CD1c-positive myeloid dendritic cell (primary cell): ENCODE measurements at regions not wholly inside any gene's neighbourhood (a gene's known extent, or its start where the extent isn't known, plus 50 kb on each side); places are given as distances from the start of the nearest gene placed in this dataset.
"Not testable (repeated sequence)": the region's sequence is repeated elsewhere in the genome, so short reads cannot be mapped to it uniquely, and the experiment has no call there.

ENCODE experiments used
- DNase-seq: peaks from one replicate; pipeline ENCODE4 v3.0.0-alpha.2; 2016; ENCODE audit errors: extremely low spot score

- DNase-seq, result no peak
These were observed 204.8 kb upstream of the SESN3 start for GRCh38 chr11:95435628-95436353.

GRCh38 chr11:95435192-95435591 is 204.2 kb upstream of the SESN3 start:
- DNase-seq, result no peak

- no peak for DNase-seq
These were observed 203.6 kb upstream of the SESN3 start for GRCh38 chr11:95434489-95435057.

DNA sequence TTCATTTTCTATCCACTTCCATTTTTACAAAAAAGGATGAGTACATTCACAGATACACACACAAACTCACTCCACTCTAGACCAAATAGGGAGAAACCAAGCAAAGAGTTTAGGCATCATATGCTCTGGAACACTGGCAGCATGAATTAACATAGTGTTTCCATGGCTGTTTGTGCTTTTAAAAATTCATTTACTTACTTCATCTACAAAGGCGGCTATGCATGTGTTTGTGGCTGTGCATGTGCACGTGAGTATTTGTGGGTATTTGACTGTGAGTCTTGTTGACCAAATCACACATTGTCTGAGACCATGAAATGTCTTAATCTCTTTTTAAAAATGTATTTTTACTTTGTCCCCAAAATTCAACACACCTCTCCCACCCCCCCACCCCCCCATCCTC is 203.0 kb upstream of the SESN3 start:
- DNase-seq, result no peak

GRCh38 chr11:95432714-95433503 is 201.9 kb upstream of the SESN3 start:
- DNase-seq, result no peak

- DNase-seq, result no peak
These were observed 198.4 kb upstream of the SESN3 start for GRCh38 chr11:95429376-95429907.

- no peak for DNase-seq
These were observed 195.9 kb upstream of the SESN3 start for GRCh38 chr11:95426823-95427462.

DNA sequence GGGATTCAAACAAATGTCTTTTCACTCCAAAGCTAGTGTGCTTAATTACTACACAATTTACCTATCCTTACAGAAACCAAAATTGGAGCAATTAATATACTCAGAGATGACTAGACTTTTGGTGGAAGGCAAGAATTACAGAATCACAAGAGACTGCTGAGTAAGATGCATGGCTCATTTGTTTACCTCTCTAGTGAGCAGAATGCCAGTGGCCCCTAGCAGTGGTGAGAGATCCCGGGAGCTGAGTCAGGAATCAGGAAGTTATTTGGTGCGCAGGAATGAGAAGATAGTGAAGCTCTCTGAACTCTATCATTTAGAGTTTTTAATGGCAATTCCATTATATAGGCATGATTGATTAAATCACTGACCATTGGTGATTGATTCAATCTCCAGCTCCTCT is 188.9 kb upstream of the SESN3 start:
- DNase-seq, result no peak

DNA sequence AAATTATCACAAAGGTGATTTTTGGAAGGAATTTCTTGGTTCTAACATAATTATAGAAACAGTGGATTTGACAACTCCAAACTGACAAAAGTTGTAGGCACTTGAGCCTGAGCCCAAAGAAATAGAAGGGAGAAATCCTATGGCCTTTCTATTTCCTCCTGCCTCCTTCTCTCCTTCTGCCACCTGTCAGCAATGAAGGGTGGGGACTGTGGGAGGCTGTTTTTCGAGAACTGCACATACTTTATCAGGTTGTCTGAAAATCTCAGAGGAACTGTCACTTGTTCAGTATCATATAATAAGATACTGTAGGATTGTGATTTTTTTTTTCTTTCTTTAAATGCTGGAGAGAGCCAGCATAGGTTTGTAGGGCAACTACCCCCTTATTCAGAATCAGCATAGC is 187.9 kb upstream of the SESN3 start:
- DNase-seq, result no peak

GRCh38 chr11:95417832-95418231 is 186.8 kb upstream of the SESN3 start:
- DNase-seq, result no peak

DNA sequence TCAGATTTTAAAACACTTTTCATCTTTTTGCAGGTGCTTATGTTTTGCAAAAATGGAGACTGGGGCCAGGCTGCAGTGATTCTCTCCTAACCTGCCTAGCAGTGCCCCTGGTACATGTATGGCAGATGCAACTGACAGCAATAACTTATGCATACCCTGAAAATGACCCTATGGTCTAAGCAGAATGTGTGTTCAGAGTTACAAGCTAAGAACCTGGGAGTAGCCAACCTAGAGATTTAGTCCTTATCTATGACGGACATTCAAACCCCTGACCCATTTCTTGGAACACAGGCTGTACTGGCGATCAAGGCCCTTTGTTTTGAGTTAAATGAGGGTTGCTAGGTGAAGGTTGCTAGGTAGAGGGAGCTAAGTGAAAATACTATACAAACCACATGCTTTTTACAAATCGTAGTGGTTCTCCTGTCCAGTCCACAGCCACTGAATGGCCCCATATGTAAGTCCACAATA is 184.9 kb upstream of the SESN3 start:
- DNase-seq, result no peak

- DNase-seq, result no peak
These were observed 183.2 kb upstream of the SESN3 start for GRCh38 chr11:95414217-95414616.

DNA sequence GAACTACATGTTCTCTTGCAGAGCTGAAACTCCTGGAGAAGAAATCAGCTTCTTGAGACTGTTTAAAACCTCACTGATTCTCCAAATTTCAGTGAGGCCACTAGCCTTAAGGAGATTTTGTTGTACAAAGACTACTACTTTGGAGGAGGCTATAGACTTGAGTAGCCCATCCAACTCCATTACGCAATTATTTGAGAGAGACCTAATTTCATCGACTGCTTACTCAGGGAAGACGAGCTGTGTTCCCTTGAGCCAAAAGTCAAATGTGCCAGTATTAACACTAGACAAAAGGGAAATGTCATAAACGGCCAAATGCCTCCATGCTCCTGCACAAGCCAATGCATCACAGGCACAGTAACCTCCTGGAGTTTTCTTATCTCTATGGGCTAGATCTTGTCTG is 182.8 kb upstream of the SESN3 start:
- no peak for DNase-seq

- DNase-seq, result no peak
These were observed 182.0 kb upstream of the SESN3 start for GRCh38 chr11:95413021-95413420.

GRCh38 chr11:95412074-95412473 is 181.1 kb upstream of the SESN3 start:
- no peak for DNase-seq

GRCh38 chr11:95410707-95411106 is 179.7 kb upstream of the SESN3 start:
- DNase-seq, result not testable (repeated sequence)

DNA sequence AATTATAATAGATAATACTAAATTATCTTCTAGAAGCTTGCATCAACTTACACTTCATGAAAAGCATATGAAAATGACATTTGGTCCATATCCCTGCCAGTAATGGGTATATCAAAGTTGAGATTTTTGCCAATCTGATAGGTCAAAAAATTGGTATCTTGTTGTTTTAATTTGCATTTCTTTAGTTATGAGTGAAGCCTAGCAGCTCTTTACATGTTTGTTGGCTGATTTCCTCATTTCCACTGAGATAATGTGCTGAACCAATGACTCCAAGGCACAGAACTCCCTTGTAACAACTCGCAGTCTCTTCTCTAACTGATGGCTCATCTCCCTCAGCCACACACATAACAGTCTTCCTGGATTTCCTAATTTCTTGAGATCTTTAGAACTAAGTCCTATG is 175.3 kb upstream of the SESN3 start:
- DNase-seq, result no peak

DNA sequence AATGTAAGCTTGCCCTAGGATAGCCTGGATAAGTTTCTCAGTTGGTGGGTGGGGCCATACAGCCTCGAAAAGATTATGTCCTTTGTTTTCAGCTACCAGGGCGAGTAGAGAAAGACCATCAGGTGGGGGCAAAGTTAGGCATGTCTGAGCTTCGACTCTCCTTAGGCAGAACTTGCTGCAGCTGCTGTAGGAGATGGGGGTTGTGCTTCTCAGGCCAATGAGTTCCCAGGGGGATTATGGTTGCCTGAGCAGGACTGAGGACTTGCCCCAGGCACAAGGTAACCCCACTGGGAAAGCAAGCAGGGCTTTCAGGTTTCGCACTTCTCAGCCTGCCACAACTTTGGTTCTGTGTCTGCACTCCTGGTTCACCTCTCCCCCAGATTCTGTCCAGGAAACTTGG is 173.4 kb upstream of the SESN3 start:
- DNase-seq, result no peak

DNA sequence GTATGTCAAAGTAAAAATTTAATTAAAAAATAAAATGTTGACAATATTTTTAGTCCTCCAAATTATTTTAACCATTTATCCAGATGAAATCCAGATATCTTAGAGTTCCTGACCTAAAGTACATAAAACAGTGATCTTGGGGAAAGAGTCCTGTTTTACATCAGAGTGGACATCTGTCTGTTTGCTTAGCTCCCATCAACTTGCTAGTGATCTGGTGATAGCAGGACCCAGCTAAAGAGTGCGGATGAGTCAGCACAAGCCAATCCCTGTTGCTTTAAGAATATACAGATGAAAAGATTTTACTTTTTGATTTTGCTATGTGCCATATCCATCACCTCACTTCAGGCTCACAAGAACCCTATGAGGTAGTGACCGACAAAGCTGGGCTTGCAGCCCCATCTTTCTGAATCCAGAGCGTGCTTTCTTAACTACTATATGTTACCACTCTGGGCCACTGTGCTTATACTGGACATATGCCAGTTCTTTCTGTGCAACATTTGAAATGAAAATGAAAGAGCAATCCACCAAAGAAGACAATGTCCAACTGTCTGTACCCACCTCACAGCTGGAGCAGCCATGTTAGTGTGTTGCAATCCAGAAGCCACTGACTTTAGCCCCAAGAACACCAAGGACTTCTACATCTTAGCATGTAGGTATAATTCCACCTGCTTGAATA is 167.6 kb upstream of the SESN3 start:
- no peak for DNase-seq

DNA sequence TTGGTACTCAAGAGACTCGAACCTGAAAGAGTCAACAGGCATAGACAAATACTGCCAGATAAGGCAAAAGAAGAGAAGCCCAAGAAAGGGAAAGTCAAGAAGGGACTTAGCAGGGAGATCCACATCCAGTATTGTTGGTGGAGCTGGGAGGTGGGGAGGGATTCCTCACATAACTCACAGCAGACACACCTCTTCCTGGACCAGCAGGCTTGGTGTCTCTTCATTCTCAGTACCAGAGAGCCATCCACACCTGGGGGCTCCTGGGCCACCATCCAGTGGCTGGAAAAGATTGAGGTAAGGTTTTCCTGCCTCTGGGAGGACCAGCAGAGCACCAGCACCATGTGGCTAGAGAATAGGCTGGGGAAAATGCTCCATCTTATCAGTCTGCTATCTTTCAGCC is 161.6 kb upstream of the SESN3 start:
- no peak for DNase-seq

DNA sequence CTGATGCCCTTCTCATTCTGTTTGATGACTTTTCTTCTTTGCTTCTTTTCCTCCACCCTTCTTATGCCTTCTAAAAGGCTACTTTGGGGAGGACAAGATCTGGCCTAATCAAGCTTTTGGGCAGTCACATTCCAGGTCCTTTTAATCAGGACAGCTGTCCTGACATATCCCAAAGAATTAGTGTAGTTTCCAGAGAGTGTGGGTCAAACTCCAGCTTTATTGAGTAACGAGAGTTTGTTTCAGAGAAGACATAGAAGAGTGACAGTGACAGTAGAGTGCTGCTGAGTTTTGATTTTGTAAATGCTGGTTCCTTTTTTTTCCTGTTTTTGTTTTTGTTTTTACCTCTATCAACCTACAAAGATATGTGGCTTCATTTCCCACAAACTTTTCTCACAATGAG is 158.4 kb upstream of the SESN3 start:
- no peak for DNase-seq

GRCh38 chr11:95388086-95388485 is 157.1 kb upstream of the SESN3 start:
- DNase-seq, result no peak
